OCI-LY3 (cell line): ENCODE measurements at regions not wholly inside any gene's neighbourhood (a gene's known extent, or its start where the extent isn't known, plus 50 kb on each side); places are given as distances from the start of the nearest gene placed in this dataset.

Experiments
- H2AFZ ChIP-seq: fragments of 200-600, 300-600 bp; shearing (Covaris generic); 2 replicates; pipeline ENCODE4 v1.6.0; 2014; ENCODE audit warnings: antibody characterized with exemption, low read depth, low read length
- H3K27ac ChIP-seq: fragments of 200-600, 300-600 bp; sonication (generic); 2 replicates; pipeline ENCODE4 v1.5.1; 2014; ENCODE audit warnings: mild to moderate bottlenecking, low read length, moderate library complexity, mixed read lengths
- H3K27me3 ChIP-seq: fragments of 200-600, 300-600 bp; sonication (generic); 2 replicates; pipeline ENCODE4 v1.6.1; 2014; ENCODE audit warnings: low read depth, low read length, mixed read lengths
- H3K36me3 ChIP-seq: fragments of 200-600, 300-600 bp; sonication (generic); replicated peaks from 2 replicates; pipeline ENCODE3; 2014; ENCODE audit warnings: low read depth, low read length, mixed read lengths
- H3K4me1 ChIP-seq: fragments of 300-600, 200-600 bp; sonication (generic); 2 replicates; pipeline ENCODE4 v1.6.1; 2014; ENCODE audit warnings: low read length, mixed read lengths
- H3K4me2 ChIP-seq: fragments of 200-600, 300-600 bp; sonication (generic); 2 replicates; pipeline ENCODE4 v1.6.1; 2014; ENCODE audit warnings: low read length, mixed read lengths
- H3K4me3 ChIP-seq: fragments of 300-600, 200-600 bp; sonication (generic); 2 replicates; pipeline ENCODE4 v1.5.1; 2014; ENCODE audit warnings: antibody characterized with exemption, mild to moderate bottlenecking, low read length, moderate library complexity
- H3K79me2 ChIP-seq: fragments of 300-600, 200-600 bp; shearing (Covaris generic); 2 replicates; pipeline ENCODE4 v1.6.1; 2014; ENCODE audit warnings: mild to moderate bottlenecking, low read length, mixed read lengths
- H3K9ac ChIP-seq: fragments of 300-600, 200-600 bp; shearing (Covaris generic); 2 replicates; pipeline ENCODE4 v1.6.0; 2014; ENCODE audit warnings: mild to moderate bottlenecking, low read length, moderate library complexity
- H3K9me3 ChIP-seq: fragments of 200-600, 300-600 bp; shearing (Covaris generic); 2 replicates; pipeline ENCODE4 v1.6.1; 2014; ENCODE audit warnings: low read length, mixed read lengths; ENCODE audit not compliant: insufficient read depth
- H4K20me1 ChIP-seq: fragments of 200-600, 300-600 bp; sonication (generic); 2 replicates; pipeline ENCODE4 v1.6.1; 2016; ENCODE audit warnings: low read length, mixed read lengths; ENCODE audit not compliant: insufficient read depth
- CTCF ChIP-seq: fragments of 200-600, 300-600 bp; sonication (generic); IDR thresholded peaks from 2 replicates; pipeline ENCODE4 v1.5.1; 2014; ENCODE audit warnings: antibody characterized with exemption, low read length, low read depth
- EZH2phosphoT487 ChIP-seq: fragments of 200-600 bp; shearing (Covaris generic); IDR thresholded peaks from 2 replicates; pipeline ENCODE4 v1.6.1; 2018; ENCODE audit warnings: antibody characterized with exemption, mixed run types, low read depth

GRCh38 chr10:125495386-125495785 is 187.6 kb downstream of the TEX36 start:
- H3K27me3 ChIP-seq, result no peaks in the 10 kb centered on the region
- H3K9ac ChIP-seq, result no peak overlapping the region
- no peak for TF ChIP-seq EZH2phosphoT487
- H3K4me3 ChIP-seq, result no peak overlapping the region
- H3K27ac ChIP-seq, result no peak overlapping the region
- H3K36me3 ChIP-seq, result no peaks in the 10 kb centered on the region
- H3K4me1 ChIP-seq, result no peaks in the 10 kb centered on the region
- no peak overlapping the region for H3K4me2 ChIP-seq
- H4K20me1 ChIP-seq, result no peaks in the 10 kb centered on the region
- no peaks in the 10 kb centered on the region for H3K79me2 ChIP-seq
- no peak overlapping the region for H2AFZ ChIP-seq
- no peaks in the 10 kb centered on the region for H3K9me3 ChIP-seq

GRCh38 chr10:125494651-125495239 is 188.2 kb downstream of the TEX36 start:
- no peak overlapping the region for H3K27ac ChIP-seq
- H2AFZ ChIP-seq, result no peak overlapping the region
- H3K79me2 ChIP-seq, result no peaks in the 10 kb centered on the region
- no peak for TF ChIP-seq EZH2phosphoT487
- TF ChIP-seq CTCF, result no peak
- no peaks in the 10 kb centered on the region for H3K36me3 ChIP-seq
- no peaks in the 10 kb centered on the region for H3K9me3 ChIP-seq
- H3K4me3 ChIP-seq, result no peak overlapping the region
- H3K9ac ChIP-seq, result no peak overlapping the region
- no peaks in the 10 kb centered on the region for H3K27me3 ChIP-seq
- no peaks in the 10 kb centered on the region for H4K20me1 ChIP-seq
- no peaks in the 10 kb centered on the region for H3K4me1 ChIP-seq
- H3K4me2 ChIP-seq, result no peak overlapping the region

GRCh38 chr10:125491381-125491780 is 191.6 kb downstream of the TEX36 start:
- no peak overlapping the region for H3K4me3 ChIP-seq
- no peaks in the 10 kb centered on the region for H3K9me3 ChIP-seq
- TF ChIP-seq CTCF, result no peak
- no peak for TF ChIP-seq EZH2phosphoT487
- H3K27me3 ChIP-seq, result no peaks in the 10 kb centered on the region
- H2AFZ ChIP-seq, result no peak overlapping the region
- no peaks in the 10 kb centered on the region for H4K20me1 ChIP-seq
- H3K9ac ChIP-seq, result no peak overlapping the region
- H3K36me3 ChIP-seq, result no peaks in the 10 kb centered on the region
- H3K27ac ChIP-seq, result no peak overlapping the region
- no peaks in the 10 kb centered on the region for H3K4me1 ChIP-seq
- no peaks in the 10 kb centered on the region for H3K79me2 ChIP-seq
- H3K4me2 ChIP-seq, result no peak overlapping the region

- H2AFZ ChIP-seq, result no peak overlapping the region
Observed at GRCh38 chr10:125489731-125490130, 193.2 kb downstream of the TEX36 start.

More at GRCh38 chr10:125489731-125490130, 193.2 kb downstream of the TEX36 start:
- Histone ChIP-seq H3K4me1 (no peaks in the 10 kb centered on the region), H3K27me3 (no peaks in the 10 kb centered on the region), H3K4me3 (no peak overlapping the region), H3K79me2 (no peaks in the 10 kb centered on the region), H3K9me3 (no peaks in the 10 kb centered on the region), H3K36me3 (no peaks in the 10 kb centered on the region), H3K27ac (no peak overlapping the region), H3K4me2 (no peak overlapping the region), H3K9ac (no peak overlapping the region), H4K20me1 (no peaks in the 10 kb centered on the region)
- TF ChIP-seq CTCF, result no peak
- TF ChIP-seq EZH2phosphoT487, result no peak
